Stomach (tissue), 8 donors: ENCODE measurements at regions not wholly inside any gene's neighbourhood (a gene's known extent, or its start where the extent isn't known, plus 50 kb on each side); places are given as distances from the start of the nearest gene placed in this dataset.
"Not testable (repeated sequence)": the region's sequence is repeated elsewhere in the genome, so short reads cannot be mapped to it uniquely, and the experiment has no call there.

Experiments
- DNase-seq, 2 donors: peaks; one replicate each; pipeline versions ENCODE4 v3.0.0 to v3.0.0-alpha.2; 2013 to 2019
- H3K27ac ChIP-seq, 5 donors: fragments of 200-600 bp in 4 of 5; sonication (generic) in 4 of 5; one replicate each; pipeline ENCODE4 v1.5.1; 2013 to 2019; ENCODE audit warnings: mild to moderate bottlenecking in 1 of 5, moderate library complexity in 1 of 5
- H3K27me3 ChIP-seq, 3 donors: fragments of 200-600 bp; sonication (generic); one replicate each; pipeline ENCODE4 v1.5.1; 2017 to 2019; ENCODE audit warnings: mixed run types in 1 of 3
- H3K36me3 ChIP-seq, 4 donors: fragments of 200-600 bp; sonication (generic); 1 replicate in 3 of 4; 2 replicates in 1 of 4; pipeline ENCODE4 v1.5.1; 2016 to 2019
- H3K4me1 ChIP-seq, 4 donors: fragments of 200-600 bp; sonication (generic); one replicate each; pipeline ENCODE4 v1.5.1; 2016 to 2019
- H3K4me3 ChIP-seq, 4 donors: fragments of 200-600 bp; sonication (generic) in 3 of 4; one replicate each; pipeline ENCODE4 v1.5.1; 2016 to 2019; ENCODE audit warnings: mild to moderate bottlenecking in 1 of 4
- H3K9me3 ChIP-seq, 4 donors: fragments of 200-600 bp; sonication (generic); one replicate each; pipeline ENCODE4 v1.5.1; 2016 to 2019
- WGBS, 5 donors: extraction: QIAGEN DNeasy Blood & Tissue Kit in 3 of 5; methylation state at CpG; one replicate each; pipeline versions ENCODE4 v1.1.5 to v1.1.7; 2013 to 2018; 5-methylcytosine and 5-hydroxymethylcytosine counted together
- intact Hi-C: fragments of 100-400 bp; cut with DNase I; formaldehyde crosslinking; loops from one replicate; pipeline ENCODE4 v1.15.1; 2023; ENCODE audit warnings: low total_unique reads
- donor health status: healthy with polysubstance abuse.
- donor health status: Bipolar disorder and iron deficiency.
- donor health status: healthy.

GRCh38 chr22:38375784-38376183 lies 58.6 kb upstream of the CSNK1E start:
- peaks cover 0 to 24% (median 6%) of the 10 kb centered on the region in 4 donors for H3K36me3 ChIP-seq
- H3K27ac ChIP-seq, H3K4me1 ChIP-seq, intact Hi-C loops, H3K4me3 ChIP-seq, H3K9me3 ChIP-seq, H3K27me3 ChIP-seq, DNase-seq: not testable (repeated sequence)
- WGBS, 5 donors: 84 to 95% (median 94%) methylated on average over 2 of the region's 2 CpGs

- H3K4me3 ChIP-seq, intact Hi-C loops, H3K27me3 ChIP-seq, H3K9me3 ChIP-seq, H3K27ac ChIP-seq, H3K4me1 ChIP-seq, DNase-seq: not testable (repeated sequence)
- H3K36me3 ChIP-seq: peaks cover 0 to 24% (median 6%) of the 10 kb centered on the region in 4 donors
Measured at GRCh38 chr22:38375005-38375404, 57.8 kb upstream of the CSNK1E start.

GRCh38 chr22:38374433-38374831 lies 57.2 kb upstream of the CSNK1E start:
- H3K4me3 ChIP-seq, H3K9me3 ChIP-seq, intact Hi-C loops, H3K27me3 ChIP-seq, DNase-seq, H3K4me1 ChIP-seq, H3K27ac ChIP-seq: not testable (repeated sequence)
- WGBS, 5 donors: 71 to 98% (median 94%) methylated on average over 2 to 3 of the region's 3 CpGs
- peaks cover 0 to 24% (median 4%) of the 10 kb centered on the region in 4 donors for H3K36me3 ChIP-seq

GRCh38 chr22:38373783-38374432 lies 56.7 kb upstream of the CSNK1E start:
- H3K27ac ChIP-seq, H3K4me1 ChIP-seq, H3K4me3 ChIP-seq, H3K27me3 ChIP-seq, H3K9me3 ChIP-seq, intact Hi-C loops: not testable (repeated sequence)
- peaks cover 0 to 20% (median 4%) of the 10 kb centered on the region in 4 donors for H3K36me3 ChIP-seq
- WGBS, 5 donors: 83 to 100% (median 91%) methylated on average over 3 to 5 of the region's 5 CpGs
- DNase-seq: peak in 1 of 2 donors; percentile 16

- peaks cover 0 to 11% (median 1%) of the 10 kb centered on the region in 4 donors for H3K36me3 ChIP-seq
- H3K9me3 ChIP-seq, H3K4me1 ChIP-seq, H3K4me3 ChIP-seq, H3K27me3 ChIP-seq, H3K27ac ChIP-seq, DNase-seq, intact Hi-C loops: not testable (repeated sequence)
- 95 to 98% (median 97%) methylated on average over 4 of the region's 4 CpGs for WGBS, 5 donors
Measured at GRCh38 chr22:38372665-38373064, 55.4 kb upstream of the CSNK1E start.

GRCh38 chr22:38370490-38370889 lies 53.3 kb upstream of the CSNK1E start:
- H3K27me3 ChIP-seq, intact Hi-C loops, H3K4me1 ChIP-seq, H3K9me3 ChIP-seq, DNase-seq, H3K27ac ChIP-seq, H3K4me3 ChIP-seq, H3K36me3 ChIP-seq: not testable (repeated sequence)
- 73 to 85% (median 82%) methylated on average over 3 of the region's 3 CpGs for WGBS, 5 donors

- H3K27me3 ChIP-seq, intact Hi-C loops, H3K9me3 ChIP-seq, H3K4me1 ChIP-seq, H3K4me3 ChIP-seq, H3K27ac ChIP-seq, H3K36me3 ChIP-seq, DNase-seq: not testable (repeated sequence)
- 17 to 42% (median 23%) methylated on average over 1 to 2 of the region's 2 CpGs for WGBS, 5 donors
Measured at GRCh38 chr22:38369132-38369531, 51.9 kb upstream of the CSNK1E start.
